HCT116 (cell line): ENCODE measurements at regions not wholly inside any gene's neighbourhood (a gene's known extent, or its start where the extent isn't known, plus 50 kb on each side); places are given as distances from the start of the nearest gene placed in this dataset.

Experiments used
- ATAC-seq: fragments of 200-7000 bp; cut with Tn5 transposase; 2 replicates; pipeline ENCODE4 v1.9.1; 2020; ENCODE audit warnings: mild to moderate bottlenecking, moderate library complexity
- BruUV-seq: library from RNA; stranded (reverse); fragments of 400-500 nt; replicated peaks from 2 replicates; lab custom pipeline; 2021; lab: Mats Ljungman, UMichigan
- CTCF ChIA-PET: fragments of 300-600 bp; sonication (Branson Sonifier 250); formaldehyde crosslinking; loops from one replicate; lab custom pipeline; 2021; ENCODE audit warnings: antibody characterized with exemption; lab: Charles Lee
- POLR2A ChIA-PET: fragments of 300-600, 350-600 bp; sonication (Branson Sonifier 250); formaldehyde crosslinking; loops from one replicate; lab custom pipeline; 2021; ENCODE audit warnings: antibody characterized with exemption; lab: Charles Lee
- RAD21 ChIA-PET, 2 experiments: fragments of 300-600 bp; sonication (Branson Sonifier 250); formaldehyde crosslinking; loops; one replicate each; lab custom pipeline; 2023; ENCODE audit warnings: low total read pairs in 2 of 2; ENCODE audit not compliant: uncharacterized antibody in 2 of 2, unreplicated experiment in 2 of 2, low non-redundant PET in 1 of 2; lab: Charles Lee
- DNase-seq: peaks from one replicate; pipeline ENCODE4 v3.0.0-alpha.2; 2010; ENCODE audit warnings: low read depth, low spot score
- H2AFZ ChIP-seq: fragments of 200-600 bp; shearing (Covaris generic), sonication (generic); 2 replicates; pipeline ENCODE4 v1.6.1; 2017; ENCODE audit warnings: low read depth, mixed run types, mixed read lengths, antibody characterized with exemption, low read length; ENCODE audit not compliant: poor library complexity, severe bottlenecking
- H3K27ac ChIP-seq: 2 replicates; pipeline ENCODE4 v1.5.1; 2012; ENCODE audit warnings: low read depth, low read length
- H3K27me3 ChIP-seq: fragments of 200-600 bp; sonication (generic); 2 replicates; pipeline ENCODE4 v1.6.1; 2016; ENCODE audit warnings: mixed run types, low read length, mixed read lengths; ENCODE audit not compliant: insufficient read depth
- H3K36me3 ChIP-seq, 2 experiments: fragments of 200-500 bp in 1 of 2; fragments of 200-600 bp in 1 of 2; sonication (Bioruptor generic) in 1 of 2; sonication (generic) in 1 of 2; 2 replicates each; pipeline versions ENCODE4 v1.5.1 to v1.6.1; 2014 to 2016; ENCODE audit warnings: low read length in 2 of 2, inconsistent platforms in 1 of 2, mixed read lengths in 1 of 2, mixed run types in 1 of 2; ENCODE audit not compliant: insufficient read depth in 2 of 2, control insufficient read depth in 1 of 2
- H3K4me1 ChIP-seq, 2 experiments: fragments of 200-600 bp in 1 of 2; sonication (generic) in 1 of 2; 2 replicates each; pipeline versions ENCODE4 v1.5.1 to v1.6.1; 2012 to 2017; ENCODE audit warnings: low read length in 2 of 2, inconsistent platforms in 1 of 2, mild to moderate bottlenecking in 1 of 2, mixed read lengths in 1 of 2, mixed run types in 1 of 2, moderate library complexity in 1 of 2; ENCODE audit not compliant: insufficient read depth in 2 of 2, control insufficient read depth in 1 of 2
- H3K4me2 ChIP-seq: fragments of 200-600 bp; sonication (generic); 2 replicates; pipeline ENCODE4 v1.6.1; 2017; ENCODE audit warnings: mixed run types, low read length, mixed read lengths
- H3K4me3 ChIP-seq, 2 experiments: fragments of 200-600 bp in 1 of 2; sonication (generic) in 1 of 2; replicated peaks in 1 of 2; 2 replicates each; pipeline ENCODE4 v1.5.1; 2011 to 2016; ENCODE audit warnings: low read length in 2 of 2, control low read depth in 1 of 2, low read depth in 1 of 2, mild to moderate bottlenecking in 1 of 2, mixed read lengths in 1 of 2, mixed run types in 1 of 2
- H3K79me2 ChIP-seq: fragments of 200-600 bp; sonication (generic); 2 replicates; pipeline ENCODE4 v1.6.1; 2017; ENCODE audit warnings: mild to moderate bottlenecking, mixed run types, low read length, moderate library complexity, mixed read lengths; ENCODE audit not compliant: insufficient read depth
- H3K9ac ChIP-seq: fragments of 200-600 bp; sonication (generic); 2 replicates; pipeline ENCODE4 v1.6.1; 2016; ENCODE audit warnings: low read length, mixed read lengths
- H3K9me2 ChIP-seq: fragments of 200-600 bp; sonication (generic), shearing (Covaris generic); 2 replicates; pipeline ENCODE4 v1.6.1; 2017; ENCODE audit warnings: mixed run types, mild to moderate bottlenecking, moderate library complexity; ENCODE audit not compliant: insufficient read depth
- H3K9me3 ChIP-seq, 2 experiments: fragments of 200-500 bp in 1 of 2; fragments of 200-600 bp in 1 of 2; sonication (Bioruptor generic) in 1 of 2; sonication (generic) in 1 of 2; 2 replicates each; pipeline ENCODE4 v1.6.1; 2014 to 2017; ENCODE audit warnings: low read length in 2 of 2, mixed read lengths in 2 of 2, inconsistent platforms in 1 of 2, low read depth in 1 of 2, mild to moderate bottlenecking in 1 of 2, mixed run types in 1 of 2, moderate library complexity in 1 of 2; ENCODE audit not compliant: control insufficient read depth in 1 of 2, insufficient read depth in 1 of 2
- H4K20me1 ChIP-seq: fragments of 200-600 bp; sonication (generic), shearing (Covaris generic); 2 replicates; pipeline ENCODE4 v1.6.1; 2017; ENCODE audit warnings: mixed run types, mild to moderate bottlenecking, moderate library complexity; ENCODE audit not compliant: insufficient read depth
- CBX3 ChIP-seq: IDR thresholded peaks from 2 replicates; pipeline ENCODE4 v1.6.1; 2012; ENCODE audit warnings: low read depth
- CTCF ChIP-seq, 3 experiments: fragments of 200-600 bp in 1 of 3; sonication (generic) in 1 of 3; IDR thresholded peaks in 2 of 3; conservative IDR thresholded peaks in 1 of 3; 2 replicates each; pipeline ENCODE4 v1.5.1; 2012 to 2017; ENCODE audit warnings: low read depth in 2 of 3, low read length in 2 of 3, antibody characterized with exemption in 1 of 3, borderline replicate concordance in 1 of 3, control low read depth in 1 of 3, mild to moderate bottlenecking in 1 of 3, mixed read lengths in 1 of 3, mixed run types in 1 of 3, moderate library complexity in 1 of 3; ENCODE audit not compliant: insufficient read depth in 1 of 3
- EGR1 ChIP-seq: IDR thresholded peaks from 2 replicates; pipeline ENCODE4 v1.6.1; 2012; ENCODE audit warnings: low read depth
- JUND ChIP-seq: IDR thresholded peaks from 2 replicates; pipeline ENCODE4 v1.6.1; 2012
- SIN3A ChIP-seq: IDR thresholded peaks from 2 replicates; pipeline ENCODE4 v1.6.1; 2012; ENCODE audit warnings: low read depth
- YY1 ChIP-seq: IDR thresholded peaks from 2 replicates; pipeline ENCODE4 v1.6.1; 2011; ENCODE audit warnings: low read length, low read depth, moderate library complexity, mild to moderate bottlenecking; ENCODE audit not compliant: insufficient replicate concordance; ENCODE audit errors: extremely low read depth
- ZBTB33 ChIP-seq: IDR thresholded peaks from 2 replicates; pipeline ENCODE4 v1.6.1; 2011; ENCODE audit warnings: mild to moderate bottlenecking, low read length, moderate library complexity; ENCODE audit not compliant: insufficient replicate concordance; ENCODE audit errors: extremely low read depth
- intact Hi-C: fragments of 100-400 bp; cut with micrococcal nuclease; formaldehyde crosslinking; loops from 2 replicates; pipeline ENCODE4 v1.10.0; 2022

- TF ChIP-seq CTCF (IDR thresholded peaks at IDR 0.05 in 2 of 3, conservative IDR thresholded peaks at IDR 0.05 in 1 of 3; ENCODE audit: borderline replicate concordance in 1 of 3, insufficient read depth in 1 of 3, low read depth in 2 of 3, low read length in 2 of 3) (no peak), ZBTB33 (no peak), JUND (no peak), EGR1 (no peak)
These were observed 91.6 kb upstream of the TAF11L2 start (continued) for GRCh38 chr5:17406423-17406838.

GRCh38 chr5:17411436-17412402 is 86.3 kb upstream of the TAF11L2 start:
- ChIA-PET POLR2A (no interaction called here), CTCF (no interaction called here), RAD21 (no interaction called here)
- Histone ChIP-seq H2AFZ (no peak overlapping the region), H3K4me3 (no peak overlapping the region), H3K9me2 (no peaks in the 10 kb centered on the region), H3K27ac (no peak overlapping the region), H3K36me3 (no peaks in the 10 kb centered on the region), H3K27me3 (no peaks in the 10 kb centered on the region), H3K79me2 (no peaks in the 10 kb centered on the region), H3K4me2 (no peak overlapping the region), H4K20me1 (no peaks in the 10 kb centered on the region), H3K9ac (no peak overlapping the region), H3K9me3 (no peaks in the 10 kb centered on the region), H3K4me1 (no peaks in the 10 kb centered on the region)
- intact Hi-C loops = no loop called here
- DNase-seq (no peak), ATAC-seq (no peak)
- BruUV-seq = no TSS peak
- no peak for TF ChIP-seq CTCF (IDR thresholded peaks at IDR 0.05 in 2 of 3, conservative IDR thresholded peaks at IDR 0.05 in 1 of 3; ENCODE audit: borderline replicate concordance in 1 of 3, insufficient read depth in 1 of 3, low read depth in 2 of 3, low read length in 2 of 3)
- TF ChIP-seq EGR1 = no peak
- no peak for TF ChIP-seq SIN3A
- no peak for TF ChIP-seq ZBTB33
- no peak for TF ChIP-seq YY1
- TF ChIP-seq CBX3 = no peak
